ENCODE measurements at regions not wholly inside any gene's neighbourhood (a gene's known extent, or its start where the extent isn't known, plus 50 kb on each side); places are given as distances from the start of the nearest gene placed in this dataset.

- no peak for TF ChIP-seq POLR2A (IDR thresholded peaks at IDR 0.05)
- no peak for TF ChIP-seq CTCF (IDR thresholded peaks at IDR 0.05)
These were observed 160.1 kb upstream of the DAB2 start for GRCh38 chr5:39584927-39585326.
